GM19239 (cell line): ENCODE measurements at regions not wholly inside any gene's neighbourhood (a gene's known extent, or its start where the extent isn't known, plus 50 kb on each side); places are given as distances from the start of the nearest gene placed in this dataset.

Experiments used
- DNase-seq: peaks from one replicate; pipeline ENCODE4 v3.0.0; 2011; ENCODE audit warnings: low spot score; ENCODE audit not compliant: insufficient read length
- FAIRE-seq: peaks from 2 replicates; lab custom pipeline; 2011; peaks lifted over from hg19 to GRCh38; lab: Jason Lieb, UNC

- FAIRE-seq (no peak), DNase-seq (no peak)
Observed at GRCh38 chr20:4070323-4071177, 55.2 kb upstream of the RNF24 start.

- no peak for FAIRE-seq
- no peak for DNase-seq
Observed at GRCh38 chr20:4069751-4070150, 54.4 kb upstream of the RNF24 start.

GRCh38 chr20:4068708-4069107 lies 53.4 kb upstream of the RNF24 start:
- DNase-seq = no peak
- FAIRE-seq = no peak

GRCh38 chr20:4067600-4068261 lies 52.4 kb upstream of the RNF24 start:
- DNase-seq (no peak), FAIRE-seq (no peak)

- DNase-seq (no peak), FAIRE-seq (no peak)
Observed at GRCh38 chr20:4066551-4066950, 51.2 kb upstream of the RNF24 start.

- FAIRE-seq = no peak
- no peak for DNase-seq
Observed at GRCh38 chr20:4065391-4065844, 50.1 kb upstream of the RNF24 start.
